ENCODE measurements at regions not wholly inside any gene's neighbourhood (a gene's known extent, or its start where the extent isn't known, plus 50 kb on each side); places are given as distances from the start of the nearest gene placed in this dataset.
"Not testable (repeated sequence)": the region's sequence is repeated elsewhere in the genome, so short reads cannot be mapped to it uniquely, and the experiment has no call there.

- no peak for FAIRE-seq
- Histone ChIP-seq H3K79me2 (ENCODE audit: control insufficient read depth, insufficient read depth, low read length) (no peaks in the 10 kb centered on the region), H4K20me1 (replicated peaks; ENCODE audit: control insufficient read depth, extremely low read depth, insufficient read depth, low read length) (no peaks in the 10 kb centered on the region), H3K27ac (ENCODE audit: insufficient read depth, low read depth, low read length) (no peak overlapping the region), H3K9ac (replicated peaks; ENCODE audit: extremely low read depth, insufficient read depth, low read length) (no peak overlapping the region), H3K9me1 (replicated peaks; ENCODE audit: control insufficient read depth, extremely low read depth, insufficient read depth, low read length) (no peaks in the 10 kb centered on the region), H3K27me3 (ENCODE audit: control insufficient read depth in 2 of 2, insufficient read depth in 2 of 2, low read length in 2 of 2) (no peaks in the 10 kb centered on the region), H3K4me1 (ENCODE audit: control insufficient read depth, extremely low read depth, insufficient read depth, low read length) (no peaks in the 10 kb centered on the region), H3K4me2 (ENCODE audit: insufficient read depth, low read length) (no peak overlapping the region), H3K9me3 (replicated peaks; ENCODE audit: control insufficient read depth, insufficient read depth, low read length) (no peaks in the 10 kb centered on the region), H2AFZ (ENCODE audit: low read depth, low read length) (no peak overlapping the region), H3K36me3 (ENCODE audit: control insufficient read depth in 2 of 2, extremely low read depth in 1 of 2, insufficient read depth in 2 of 2, low read length in 2 of 2) (no peaks in the 10 kb centered on the region), H3K4me3 (replicated peaks in 1 of 3; ENCODE audit: insufficient read depth in 1 of 3, low read depth in 1 of 3, low read length in 3 of 3) (no peak overlapping the region)
- BruUV-seq (replicated peaks), result no TSS peak
- ChIA-PET CTCF (interaction anchor here (1.0 kb wide), 1 partner anchor 21 kb away, joined by 3 read pairs; no protein-coding TSS in a partner anchor), POLR2A (no interaction called here)
- DNase-seq (ENCODE audit: low read depth, low spot score), result no peak
- TF ChIP-seq GATA2 (IDR thresholded peaks at IDR 0.05; ENCODE audit: insufficient read depth, insufficient read length, low read depth, low read length) (no peak), CTCF (IDR thresholded peaks at IDR 0.05; ENCODE audit: extremely low read depth in 1 of 2, insufficient read depth in 1 of 2, low read depth in 1 of 2, low read length in 2 of 2) (no peak)
- intact Hi-C loops (cut with micrococcal nuclease), result no loop called here
- dilution Hi-C loops (cut with MboI; ENCODE audit: extremely low pct_ligation_motif_present, low sequenced_read_pairs), result no loop called here
Measured at GRCh38 chr5:106254784-106255183, 1416.0 kb downstream of the EFNA5 start.

- H3K4me2 ChIP-seq (ENCODE audit: insufficient read depth, low read length); intact Hi-C loops (cut with micrococcal nuclease); H3K27ac ChIP-seq (ENCODE audit: insufficient read depth, low read depth, low read length); BruUV-seq (replicated peaks); DNase-seq (ENCODE audit: low read depth, low spot score); H3K4me1 ChIP-seq (ENCODE audit: control insufficient read depth, extremely low read depth, insufficient read depth, low read length); H3K9ac ChIP-seq (replicated peaks; ENCODE audit: extremely low read depth, insufficient read depth, low read length); H3K9me3 ChIP-seq (replicated peaks; ENCODE audit: control insufficient read depth, insufficient read depth, low read length); dilution Hi-C loops (cut with MboI; ENCODE audit: extremely low pct_ligation_motif_present, low sequenced_read_pairs); CTCF ChIA-PET; H3K4me3 ChIP-seq (replicated peaks in 1 of 3; ENCODE audit: insufficient read depth in 1 of 3, low read depth in 1 of 3, low read length in 3 of 3); H4K20me1 ChIP-seq (replicated peaks; ENCODE audit: control insufficient read depth, extremely low read depth, insufficient read depth, low read length); POLR2A ChIA-PET; H3K27me3 ChIP-seq (ENCODE audit: control insufficient read depth in 2 of 2, insufficient read depth in 2 of 2, low read length in 2 of 2); H3K36me3 ChIP-seq (ENCODE audit: control insufficient read depth in 2 of 2, extremely low read depth in 1 of 2, insufficient read depth in 2 of 2, low read length in 2 of 2); FAIRE-seq; H2AFZ ChIP-seq (ENCODE audit: low read depth, low read length); H3K79me2 ChIP-seq (ENCODE audit: control insufficient read depth, insufficient read depth, low read length); H3K9me1 ChIP-seq (replicated peaks; ENCODE audit: control insufficient read depth, extremely low read depth, insufficient read depth, low read length): not testable (repeated sequence)
Measured at GRCh38 chr5:106246044-106246745, 1424.5 kb downstream of the EFNA5 start.

Data from endothelial cell of umbilical vein (primary cell).